GM21381 (cell line): ENCODE measurements at regions not wholly inside any gene's neighbourhood (a gene's known extent, or its start where the extent isn't known, plus 50 kb on each side); places are given as distances from the start of the nearest gene placed in this dataset.
A peak's percentile ranks its signal among the peaks of the same experiment; 100 is the strongest.

Experiments used
- ATAC-seq: cut with Tn5 transposase; IDR thresholded peaks from one replicate; pipeline ENCODE4 v1.9.1; 2021; ENCODE audit warnings: mild to moderate bottlenecking, moderate library complexity; ENCODE audit not compliant: unreplicated experiment

- no peak for ATAC-seq
Measured at GRCh38 chr2:12382366-12382765, 334.4 kb upstream of the TRIB2 start.

GRCh38 chr2:12389344-12390045, 327.2 kb upstream of the TRIB2 start:
- no peak for ATAC-seq

GRCh38 chr2:12391116-12391515, 325.6 kb upstream of the TRIB2 start:
- no peak for ATAC-seq

- no peak for ATAC-seq
Measured at GRCh38 chr2:12396699-12397098, 320.0 kb upstream of the TRIB2 start.

- ATAC-seq = no peak
Measured at GRCh38 chr2:12397854-12398253, 318.9 kb upstream of the TRIB2 start.

GRCh38 chr2:12399240-12399639, 317.5 kb upstream of the TRIB2 start:
- no peak for ATAC-seq

- no peak for ATAC-seq
Measured at GRCh38 chr2:12400543-12400942, 316.2 kb upstream of the TRIB2 start.

- no peak for ATAC-seq
Measured at GRCh38 chr2:12402440-12403139, 314.1 kb upstream of the TRIB2 start.

- no peak for ATAC-seq
Measured at GRCh38 chr2:12404497-12404896, 312.2 kb upstream of the TRIB2 start.

GRCh38 chr2:12407160-12407559, 309.6 kb upstream of the TRIB2 start:
- ATAC-seq = no peak

- peak; percentile 95 for ATAC-seq
Measured at GRCh38 chr2:12412898-12413305, 303.8 kb upstream of the TRIB2 start.

- no peak for ATAC-seq
Measured at GRCh38 chr2:12415536-12415935, 301.2 kb upstream of the TRIB2 start.

GRCh38 chr2:12416600-12416999, 300.1 kb upstream of the TRIB2 start:
- ATAC-seq = no peak

GRCh38 chr2:12417786-12418185, 298.9 kb upstream of the TRIB2 start:
- no peak for ATAC-seq

GRCh38 chr2:12419803-12420202, 296.9 kb upstream of the TRIB2 start:
- ATAC-seq = no peak

- ATAC-seq = no peak
Measured at GRCh38 chr2:12421046-12421445, 295.7 kb upstream of the TRIB2 start.

GRCh38 chr2:12424219-12424618, 292.5 kb upstream of the TRIB2 start:
- no peak for ATAC-seq

GRCh38 chr2:12424809-12425208, 291.9 kb upstream of the TRIB2 start:
- no peak for ATAC-seq

GRCh38 chr2:12428324-12428723, 288.4 kb upstream of the TRIB2 start:
- no peak for ATAC-seq

GRCh38 chr2:12428786-12429185, 287.9 kb upstream of the TRIB2 start:
- no peak for ATAC-seq

GRCh38 chr2:12429779-12430406, 286.8 kb upstream of the TRIB2 start:
- ATAC-seq = no peak
